H1 (cell line): ENCODE measurements at regions not wholly inside any gene's neighbourhood (a gene's known extent, or its start where the extent isn't known, plus 50 kb on each side); places are given as distances from the start of the nearest gene placed in this dataset.

ENCODE experiments used
- ATF2 ChIP-seq: IDR thresholded peaks from 2 replicates; pipeline ENCODE4 v1.6.1; 2012; ENCODE audit warnings: low read length, inconsistent platforms
- CTCF ChIP-seq, 3 experiments: IDR thresholded peaks; 1 replicate in 2 of 3; 2 replicates in 1 of 3; pipeline versions ENCODE4 v1.5.1 to v1.6.1; 2011; ENCODE audit warnings: low read length in 3 of 3, mild to moderate bottlenecking in 3 of 3, inconsistent platforms in 2 of 3, low read depth in 1 of 3, moderate library complexity in 1 of 3; ENCODE audit not compliant: insufficient read depth in 1 of 3; ENCODE audit errors: control extremely low read depth in 1 of 3
- EZH2 ChIP-seq: fragments of 200-600 bp; sonication (generic); IDR thresholded peaks from 2 replicates; pipeline ENCODE4 v1.7.1; 2012; ENCODE audit warnings: low read depth, mild to moderate bottlenecking, moderate library complexity, low read length, inconsistent platforms; ENCODE audit not compliant: severe bottlenecking
- KDM1A ChIP-seq: fragments of 200-600, 300-600 bp; sonication (generic); IDR thresholded peaks from 2 replicates; pipeline ENCODE4 v1.7.1; 2016; ENCODE audit warnings: mild to moderate bottlenecking, low read length, borderline replicate concordance
- MAX ChIP-seq: IDR thresholded peaks from 2 replicates; pipeline ENCODE4 v1.6.1; 2012; ENCODE audit warnings: inconsistent platforms
- POLR2A ChIP-seq, 2 experiments: IDR thresholded peaks; 1 replicate in 1 of 2; 2 replicates in 1 of 2; pipeline ENCODE4 v1.6.1; 2011; ENCODE audit warnings: low read depth in 2 of 2, low read length in 2 of 2, mild to moderate bottlenecking in 2 of 2; ENCODE audit errors: control extremely low read depth in 1 of 2
- POLR2AphosphoS5 ChIP-seq: IDR thresholded peaks from 2 replicates; pipeline ENCODE4 v1.6.1; 2011; ENCODE audit warnings: low read depth, low read length
- RNF2 ChIP-seq: fragments of 200-900, 300-1000 bp; sonication (generic); IDR thresholded peaks from 2 replicates; pipeline ENCODE4 v1.7.1; 2016; ENCODE audit warnings: borderline replicate concordance, low read depth, mild to moderate bottlenecking, antibody characterized with exemption, low read length; ENCODE audit not compliant: poor library complexity, severe bottlenecking; ENCODE audit errors: missing control alignments
- SIN3A ChIP-seq, 2 experiments: IDR thresholded peaks in 1 of 2; conservative IDR thresholded peaks in 1 of 2; 2 replicates each; pipeline ENCODE4 v1.6.1; 2011 to 2012; ENCODE audit warnings: low read length in 2 of 2, improper control_type of control experiment in 1 of 2, low read depth in 1 of 2, mild to moderate bottlenecking in 1 of 2
- SRF ChIP-seq: IDR thresholded peaks from 2 replicates; pipeline ENCODE4 v1.6.1; 2011; ENCODE audit warnings: mild to moderate bottlenecking, low read depth, low read length, moderate library complexity

- no peak for TF ChIP-seq SIN3A (conservative IDR thresholded peaks at IDR 0.05 in 1 of 2, IDR thresholded peaks at IDR 0.05 in 1 of 2; ENCODE audit: low read depth in 1 of 2, low read length in 2 of 2)
- no peak for TF ChIP-seq EZH2
- TF ChIP-seq CTCF (IDR thresholded peaks at IDR 0.05; ENCODE audit: control extremely low read depth in 1 of 3, insufficient read depth in 1 of 3, low read depth in 1 of 3, low read length in 3 of 3), result no peak
- TF ChIP-seq RNF2, result no peak
- no peak for TF ChIP-seq ATF2
- no peak for TF ChIP-seq SRF
- no peak for TF ChIP-seq POLR2AphosphoS5
- no peak for TF ChIP-seq POLR2A (IDR thresholded peaks at IDR 0.05; ENCODE audit: control extremely low read depth in 1 of 2, low read depth in 2 of 2, low read length in 2 of 2)
- TF ChIP-seq KDM1A, result no peak
- TF ChIP-seq MAX, result no peak
Measured at GRCh38 chr10:78319371-78319770, 285.7 kb downstream of the RPS24 start.
